Smooth muscle cell (in vitro differentiated cells): ENCODE measurements at regions not wholly inside any gene's neighbourhood (a gene's known extent, or its start where the extent isn't known, plus 50 kb on each side); places are given as distances from the start of the nearest gene placed in this dataset.

Experiments
- DNase-seq: peaks from one replicate; lab custom pipeline; 2025; ENCODE audit not compliant: unreplicated experiment; lab: John Stamatoyannopoulos, UW
- H2AFZ ChIP-seq: fragments of 200-600 bp; sonication (generic); 2 replicates; pipeline ENCODE4 v1.6.0; 2016; ENCODE audit warnings: antibody characterized with exemption, low read depth, mild to moderate bottlenecking
- H3F3A ChIP-seq: fragments of 200-600 bp; sonication (generic); 2 replicates; pipeline ENCODE4 v1.6.0; 2017; ENCODE audit warnings: antibody characterized with exemption, low read depth
- H3K27ac ChIP-seq: fragments of 200-600 bp; sonication (generic); 2 replicates; pipeline ENCODE4 v1.5.1; 2016; ENCODE audit warnings: low read depth, mild to moderate bottlenecking
- H3K27me3 ChIP-seq: fragments of 200-600 bp; sonication (generic); 2 replicates; pipeline ENCODE4 v1.6.1; 2016; ENCODE audit warnings: low read depth, mild to moderate bottlenecking
- H3K36me3 ChIP-seq: fragments of 200-600 bp; sonication (generic); 2 replicates; pipeline ENCODE4 v1.5.1; 2016; ENCODE audit warnings: low read depth
- H3K4me1 ChIP-seq: fragments of 200-600 bp; sonication (generic); 2 replicates; pipeline ENCODE4 v1.5.1; 2016; ENCODE audit warnings: low read depth
- H3K4me2 ChIP-seq: fragments of 200-600 bp; sonication (generic); 2 replicates; pipeline ENCODE4 v1.6.0; 2016; ENCODE audit warnings: mild to moderate bottlenecking
- H3K4me3 ChIP-seq: fragments of 200-600 bp; sonication (generic); 2 replicates; pipeline ENCODE4 v1.5.1; 2016; ENCODE audit warnings: mild to moderate bottlenecking
- H3K79me2 ChIP-seq: fragments of 200-600 bp; sonication (generic); 2 replicates; pipeline ENCODE4 v1.6.0; 2016; ENCODE audit warnings: low read depth, mild to moderate bottlenecking
- H3K9ac ChIP-seq: fragments of 200-600 bp; sonication (generic); 2 replicates; pipeline ENCODE4 v1.6.0; 2016; ENCODE audit warnings: low read depth
- H3K9me3 ChIP-seq: fragments of 200-600 bp; sonication (generic); replicated peaks from 2 replicates; pipeline ENCODE4 v1.5.1; 2016; ENCODE audit warnings: low read depth
- H4K20me1 ChIP-seq: fragments of 200-600 bp; sonication (generic); 2 replicates; pipeline ENCODE4 v1.6.0; 2016; ENCODE audit warnings: low read depth
- WGBS: methylation state at CpG from one replicate; pipeline ENCODE4 v1.1.7; 2016; ENCODE audit warnings: low lambda C conversion rate; 5-methylcytosine and 5-hydroxymethylcytosine counted together
- TF ChIP-seq, protein P1 (sequence below): fragments of 200-600 bp; sonication (generic); IDR thresholded peaks from 2 replicates; pipeline ENCODE4 v1.5.1; 2017; ENCODE audit warnings: borderline replicate concordance, mild to moderate bottlenecking, antibody characterized with exemption; ENCODE audit not compliant: insufficient read depth, poor library complexity, severe bottlenecking

- no peaks in the 10 kb centered on the region for H3K36me3 ChIP-seq
- no peak overlapping the region for H3K9ac ChIP-seq
- no peaks in the 10 kb centered on the region for H3K9me3 ChIP-seq
- DNase-seq = no peak
- no peak overlapping the region for H3K4me3 ChIP-seq
- no peak overlapping the region for H3K4me2 ChIP-seq
- no peaks in the 10 kb centered on the region for H3K4me1 ChIP-seq
- no peaks in the 10 kb centered on the region for H3K79me2 ChIP-seq
- WGBS = 90% methylated on average over 4 of the region's 4 CpGs
- H2AFZ ChIP-seq = peak overlapping the region; percentile 10
- no peaks in the 10 kb centered on the region for H3K27me3 ChIP-seq
- H3K27ac ChIP-seq = no peak overlapping the region
- peaks cover 3% of the 10 kb centered on the region for H3F3A ChIP-seq
- TF ChIP-seq, protein P1, sequence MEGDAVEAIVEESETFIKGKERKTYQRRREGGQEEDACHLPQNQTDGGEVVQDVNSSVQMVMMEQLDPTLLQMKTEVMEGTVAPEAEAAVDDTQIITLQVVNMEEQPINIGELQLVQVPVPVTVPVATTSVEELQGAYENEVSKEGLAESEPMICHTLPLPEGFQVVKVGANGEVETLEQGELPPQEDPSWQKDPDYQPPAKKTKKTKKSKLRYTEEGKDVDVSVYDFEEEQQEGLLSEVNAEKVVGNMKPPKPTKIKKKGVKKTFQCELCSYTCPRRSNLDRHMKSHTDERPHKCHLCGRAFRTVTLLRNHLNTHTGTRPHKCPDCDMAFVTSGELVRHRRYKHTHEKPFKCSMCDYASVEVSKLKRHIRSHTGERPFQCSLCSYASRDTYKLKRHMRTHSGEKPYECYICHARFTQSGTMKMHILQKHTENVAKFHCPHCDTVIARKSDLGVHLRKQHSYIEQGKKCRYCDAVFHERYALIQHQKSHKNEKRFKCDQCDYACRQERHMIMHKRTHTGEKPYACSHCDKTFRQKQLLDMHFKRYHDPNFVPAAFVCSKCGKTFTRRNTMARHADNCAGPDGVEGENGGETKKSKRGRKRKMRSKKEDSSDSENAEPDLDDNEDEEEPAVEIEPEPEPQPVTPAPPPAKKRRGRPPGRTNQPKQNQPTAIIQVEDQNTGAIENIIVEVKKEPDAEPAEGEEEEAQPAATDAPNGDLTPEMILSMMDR = no peak
- H4K20me1 ChIP-seq = no peaks in the 10 kb centered on the region
Observed at GRCh38 chr16:64085296-64085695, 1036.6 kb downstream of the CDH11 start.

GRCh38 chr16:64084706-64085105 lies 1037.2 kb downstream of the CDH11 start:
- no peaks in the 10 kb centered on the region for H3K27me3 ChIP-seq
- H3K4me1 ChIP-seq = no peaks in the 10 kb centered on the region
- no peaks in the 10 kb centered on the region for H3F3A ChIP-seq
- TF ChIP-seq, protein P1 = no peak
- H3K9me3 ChIP-seq = no peaks in the 10 kb centered on the region
- H3K9ac ChIP-seq = no peak overlapping the region
- no peak overlapping the region for H3K4me3 ChIP-seq
- no peak overlapping the region for H2AFZ ChIP-seq
- no peaks in the 10 kb centered on the region for H3K36me3 ChIP-seq
- 87% methylated on average over 3 of the region's 3 CpGs for WGBS
- H4K20me1 ChIP-seq = no peaks in the 10 kb centered on the region
- DNase-seq = no peak
- no peak overlapping the region for H3K4me2 ChIP-seq
- H3K79me2 ChIP-seq = no peaks in the 10 kb centered on the region
- H3K27ac ChIP-seq = no peak overlapping the region

GRCh38 chr16:64083428-64084129 lies 1038.3 kb downstream of the CDH11 start:
- Histone ChIP-seq H3K4me1 (no peaks in the 10 kb centered on the region), H3K27me3 (no peaks in the 10 kb centered on the region), H3K27ac (no peak overlapping the region), H3K79me2 (no peaks in the 10 kb centered on the region), H3K9ac (no peak overlapping the region), H3K9me3 (no peaks in the 10 kb centered on the region), H3K4me2 (no peak overlapping the region), H2AFZ (no peak overlapping the region), H3K36me3 (no peaks in the 10 kb centered on the region), H4K20me1 (no peaks in the 10 kb centered on the region), H3F3A (no peaks in the 10 kb centered on the region), H3K4me3 (no peak overlapping the region)
- WGBS = 90% methylated on average over 4 of the region's 4 CpGs
- TF ChIP-seq, protein P1 = no peak
- no peak for DNase-seq

DNA sequence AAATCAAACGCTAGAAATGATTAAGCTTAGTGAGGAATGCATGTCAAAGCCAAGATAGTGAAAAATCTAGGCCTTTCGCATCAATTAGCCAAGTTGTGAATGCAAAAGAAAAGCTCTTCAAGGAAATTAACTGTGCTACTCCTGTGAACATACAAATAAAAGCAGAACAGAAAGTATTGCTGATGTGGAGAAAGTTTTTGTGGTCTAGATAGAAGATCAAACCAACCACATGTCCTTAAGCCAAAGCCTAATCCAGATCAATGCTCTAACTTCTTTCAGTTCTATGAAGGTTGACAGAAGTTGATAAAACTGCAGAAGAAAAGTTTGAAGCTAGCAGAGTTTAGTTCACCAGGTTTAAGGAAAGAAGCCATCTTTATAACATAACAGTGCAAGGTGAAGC lies 1044.6 kb downstream of the CDH11 start:
- WGBS = 84% methylated on average over 2 of the region's 2 CpGs
- no peak overlapping the region for H2AFZ ChIP-seq
- H3F3A ChIP-seq = no peaks in the 10 kb centered on the region
- no peaks in the 10 kb centered on the region for H3K9me3 ChIP-seq
- TF ChIP-seq, protein P1 = no peak
- H3K27me3 ChIP-seq = no peaks in the 10 kb centered on the region
- H3K9ac ChIP-seq = no peak overlapping the region
- no peaks in the 10 kb centered on the region for H3K79me2 ChIP-seq
- DNase-seq = no peak
- no peaks in the 10 kb centered on the region for H4K20me1 ChIP-seq
- H3K4me1 ChIP-seq = no peaks in the 10 kb centered on the region
- H3K4me3 ChIP-seq = no peak overlapping the region
- no peaks in the 10 kb centered on the region for H3K36me3 ChIP-seq
- no peak overlapping the region for H3K4me2 ChIP-seq
- no peak overlapping the region for H3K27ac ChIP-seq
